ENCODE measurements at regions not wholly inside any gene's neighbourhood (a gene's known extent, or its start where the extent isn't known, plus 50 kb on each side); places are given as distances from the start of the nearest gene placed in this dataset.
"Not testable (repeated sequence)": the region's sequence is repeated elsewhere in the genome, so short reads cannot be mapped to it uniquely, and the experiment has no call there.

DNA sequence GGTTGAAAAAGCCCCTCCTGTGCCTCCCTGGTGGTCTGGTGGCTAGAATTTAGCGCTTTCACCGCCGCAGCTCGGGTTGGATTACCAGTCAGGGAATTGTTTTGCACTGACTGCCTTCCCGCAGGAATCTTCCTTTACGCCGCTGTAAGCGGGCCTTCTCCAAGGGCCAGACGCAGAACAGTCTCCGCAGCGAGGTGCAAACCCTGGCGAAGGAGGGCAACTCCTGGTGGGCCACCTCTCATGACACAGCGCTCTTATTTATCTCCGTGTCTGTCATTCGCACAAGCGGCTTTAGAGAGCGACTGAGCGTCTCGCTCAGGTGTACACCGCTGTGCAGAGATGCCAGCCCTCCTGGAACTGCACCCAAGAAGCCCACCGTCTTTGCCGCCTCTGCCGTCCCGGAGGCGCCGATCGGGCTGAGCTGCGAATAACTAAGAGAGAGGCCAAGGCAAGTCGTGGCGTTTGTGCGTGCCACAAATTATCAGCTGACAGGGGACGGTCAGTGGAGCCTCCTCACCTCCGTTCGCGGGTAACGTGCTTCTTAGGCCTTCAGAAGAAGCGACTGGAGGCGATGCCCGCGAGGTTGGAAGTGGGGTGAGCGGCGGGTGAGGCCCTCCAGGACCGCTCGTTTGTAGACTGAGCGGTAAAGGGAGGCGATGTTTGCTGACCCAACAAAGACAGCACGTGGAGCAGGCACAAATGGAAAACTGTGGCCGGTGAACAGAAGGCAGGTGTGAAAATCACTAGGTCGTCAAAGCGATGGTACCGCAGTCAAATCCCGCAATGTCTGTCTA is 93.5 kb downstream of the PRKAB2 start:
- no peaks in the 10 kb centered on the region for H3K36me3 Mint-ChIP-seq (ENCODE audit: low read depth)
- intact Hi-C loops (cut with micrococcal nuclease): no loop called here
- no peak overlapping the region for H3K27ac Mint-ChIP-seq
- no peaks in the 10 kb centered on the region for H3K9me3 Mint-ChIP-seq
- no peak overlapping the region for H3K4me3 Mint-ChIP-seq
- peaks cover 19% of the 10 kb centered on the region for H3K4me1 Mint-ChIP-seq (ENCODE audit: low read depth)
- H3K27me3 Mint-ChIP-seq: peaks cover 85% of the 10 kb centered on the region

DNA sequence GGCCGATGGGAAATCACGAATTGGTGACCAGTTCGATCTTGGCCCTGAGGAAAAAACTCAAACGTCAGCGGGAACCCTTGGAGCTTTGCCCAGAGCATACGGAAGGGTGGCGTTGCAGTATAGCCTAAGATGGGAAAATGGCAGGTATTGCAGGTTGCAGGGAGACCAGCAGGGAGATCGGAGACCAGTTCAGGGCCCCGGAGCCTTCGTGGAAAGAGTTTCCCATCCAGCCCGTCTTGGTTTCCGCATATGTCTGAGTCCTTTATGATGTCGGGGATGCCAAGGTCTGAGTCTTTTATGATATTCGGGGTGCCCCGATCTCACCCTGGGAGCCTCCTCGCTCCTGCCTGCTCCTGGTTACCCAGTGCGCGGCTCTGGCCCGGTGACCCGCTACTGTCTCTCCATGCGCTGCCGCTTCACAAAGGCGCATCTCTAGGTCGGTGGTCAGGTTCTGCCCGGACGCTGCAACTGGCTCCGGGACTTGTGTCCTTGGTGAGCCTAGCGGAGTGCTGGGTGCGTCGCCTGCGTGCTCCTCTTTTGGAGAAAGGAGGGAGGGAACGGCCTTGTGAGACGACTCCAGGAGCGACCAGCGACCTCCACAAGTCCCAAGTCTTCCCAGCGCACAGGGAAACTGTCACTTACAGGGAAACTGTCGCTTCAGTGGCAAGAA is 94.2 kb downstream of the PRKAB2 start:
- H3K27ac Mint-ChIP-seq: no peak overlapping the region
- H3K4me1 Mint-ChIP-seq (ENCODE audit: low read depth): peaks cover 22% of the 10 kb centered on the region
- intact Hi-C loops (cut with micrococcal nuclease): no loop called here
- H3K9me3 Mint-ChIP-seq: no peaks in the 10 kb centered on the region
- peaks cover 85% of the 10 kb centered on the region for H3K27me3 Mint-ChIP-seq
- H3K36me3 Mint-ChIP-seq (ENCODE audit: low read depth): no peaks in the 10 kb centered on the region
- no peak overlapping the region for H3K4me3 Mint-ChIP-seq

DNA sequence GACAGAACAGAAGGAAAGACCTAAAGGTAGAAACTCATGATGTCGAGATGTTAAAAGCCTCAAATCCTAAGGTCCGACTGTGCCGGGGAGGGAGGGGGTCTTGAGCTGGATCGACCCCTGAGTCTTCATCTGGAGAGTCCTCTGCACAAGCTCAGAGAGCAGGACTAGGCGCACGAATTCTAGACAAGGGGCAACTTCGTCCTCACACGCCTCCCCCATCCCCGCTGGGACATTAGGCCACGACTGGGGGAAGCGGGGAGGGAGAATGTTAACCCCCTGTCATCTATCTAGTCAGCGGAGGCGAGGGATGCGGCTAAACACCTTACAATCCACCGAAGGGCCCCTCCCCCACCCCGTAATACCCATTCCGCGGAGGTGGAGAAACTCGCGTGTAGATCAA is 94.7 kb downstream of the PRKAB2 start:
- Mint-ChIP-seq H3K27ac (no peak overlapping the region), H3K4me3 (no peak overlapping the region), H3K4me1 (ENCODE audit: low read depth) (peaks cover 27% of the 10 kb centered on the region), H3K27me3 (peaks cover 86% of the 10 kb centered on the region), H3K9me3 (no peaks in the 10 kb centered on the region), H3K36me3 (ENCODE audit: low read depth) (no peaks in the 10 kb centered on the region)
- intact Hi-C loops (cut with micrococcal nuclease): no loop called here

DNA sequence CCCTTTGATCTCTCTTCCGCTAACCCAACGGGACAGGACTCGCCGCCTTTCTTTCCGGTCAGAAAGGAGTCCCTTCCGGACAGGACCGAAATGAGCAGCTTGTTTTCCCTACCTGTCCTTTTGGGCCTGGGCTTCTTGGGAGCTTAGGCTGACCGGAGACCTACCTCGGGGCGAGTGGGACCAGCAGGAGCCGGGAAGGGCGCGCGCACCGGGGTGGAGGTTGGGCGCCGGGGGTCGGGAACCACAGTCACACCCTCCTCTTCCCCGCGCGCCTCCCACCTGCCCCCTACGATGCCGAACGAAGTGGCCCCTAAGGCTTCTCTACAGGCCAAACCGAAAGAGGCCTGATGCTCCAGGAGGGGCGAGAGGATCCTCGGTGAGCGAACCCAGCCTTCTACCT is 95.2 kb downstream of the PRKAB2 start:
- Mint-ChIP-seq H3K4me1 (ENCODE audit: low read depth) (peaks cover 30% of the 10 kb centered on the region), H3K27me3 (peaks cover 86% of the 10 kb centered on the region), H3K27ac (no peak overlapping the region), H3K9me3 (no peaks in the 10 kb centered on the region), H3K36me3 (ENCODE audit: low read depth) (no peaks in the 10 kb centered on the region), H3K4me3 (no peak overlapping the region)
- intact Hi-C loops (cut with micrococcal nuclease): no loop called here

DNA sequence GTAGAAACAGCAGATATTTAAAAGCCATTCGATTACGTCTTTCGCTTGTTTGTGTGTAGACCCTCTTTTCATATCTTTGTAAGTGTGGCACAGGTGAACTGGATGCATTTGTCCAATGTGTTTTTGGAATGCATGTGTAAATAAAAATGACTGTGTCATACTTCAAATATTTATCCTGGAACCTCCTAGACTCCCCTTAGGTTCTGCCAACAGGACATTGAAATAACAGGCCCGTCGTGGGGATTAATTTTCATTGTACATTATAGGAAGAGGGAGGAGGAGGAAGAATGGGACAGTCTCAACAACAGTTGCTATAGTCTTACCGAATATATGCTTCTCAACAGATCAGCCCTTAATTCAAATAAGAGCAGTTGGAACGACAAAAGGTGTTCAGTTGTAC is 95.8 kb downstream of the PRKAB2 start:
- Mint-ChIP-seq H3K4me1 (ENCODE audit: low read depth) (peaks cover 30% of the 10 kb centered on the region), H3K27ac (no peak overlapping the region), H3K9me3 (no peaks in the 10 kb centered on the region), H3K27me3 (peaks cover 90% of the 10 kb centered on the region), H3K4me3 (no peak overlapping the region), H3K36me3 (ENCODE audit: low read depth) (no peaks in the 10 kb centered on the region)
- intact Hi-C loops (cut with micrococcal nuclease): no loop called here

DNA sequence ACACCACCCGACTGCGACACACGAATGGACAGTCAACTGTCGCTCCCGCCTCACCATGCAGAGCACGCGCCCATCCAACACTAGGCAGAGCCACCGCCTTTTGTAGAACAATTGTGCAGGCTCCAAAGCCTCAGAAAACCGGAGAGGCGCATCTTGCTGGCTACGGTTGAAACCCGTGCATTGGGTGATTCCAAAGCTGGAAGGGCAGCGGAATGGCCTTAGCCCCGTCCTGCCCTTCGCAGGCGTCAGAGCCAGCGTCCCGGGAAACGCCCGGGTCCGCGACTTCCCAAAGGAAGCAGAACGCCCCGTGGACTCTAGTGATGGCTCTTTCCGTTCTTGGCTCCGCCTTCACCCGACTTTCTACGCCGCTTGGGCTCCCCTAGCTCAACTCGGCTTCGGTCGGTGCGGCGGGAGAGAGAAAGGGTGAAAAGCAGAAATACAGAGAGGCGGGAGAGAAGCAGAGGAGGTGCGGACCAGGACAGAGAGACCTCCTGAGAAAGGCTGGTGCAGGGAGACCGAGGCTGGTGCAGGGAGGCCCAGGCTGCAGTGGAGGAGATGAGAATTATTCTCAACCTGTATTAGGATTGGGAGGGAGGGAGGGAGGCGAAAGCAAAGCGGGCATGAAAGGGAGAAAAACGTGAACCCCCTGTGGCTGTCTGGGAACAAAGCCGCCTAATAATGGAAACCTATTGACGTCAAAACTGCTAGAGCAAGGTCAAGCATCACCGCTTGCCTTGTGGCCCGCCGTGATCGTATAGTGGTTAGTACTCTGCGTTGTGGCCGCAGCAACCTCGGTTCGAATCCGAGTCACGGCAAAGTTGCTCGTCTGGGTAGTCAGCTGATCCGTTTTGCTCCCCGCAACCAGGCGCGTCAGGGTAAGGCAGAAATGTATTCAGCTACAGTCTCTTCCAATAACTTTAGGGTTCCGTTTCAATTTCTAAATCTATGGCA is 99.5 kb downstream of the PRKAB2 start:
- H3K4me1 Mint-ChIP-seq (ENCODE audit: low read depth): peaks cover 13% of the 10 kb centered on the region
- no peak overlapping the region for H3K27ac Mint-ChIP-seq
- H3K27me3 Mint-ChIP-seq: peaks cover 71% of the 10 kb centered on the region
- peak overlapping the region; percentile 72 for H3K4me3 Mint-ChIP-seq
- no peaks in the 10 kb centered on the region for H3K9me3 Mint-ChIP-seq
- intact Hi-C loops (cut with micrococcal nuclease): no loop called here
- H3K36me3 Mint-ChIP-seq (ENCODE audit: low read depth): no peaks in the 10 kb centered on the region

DNA sequence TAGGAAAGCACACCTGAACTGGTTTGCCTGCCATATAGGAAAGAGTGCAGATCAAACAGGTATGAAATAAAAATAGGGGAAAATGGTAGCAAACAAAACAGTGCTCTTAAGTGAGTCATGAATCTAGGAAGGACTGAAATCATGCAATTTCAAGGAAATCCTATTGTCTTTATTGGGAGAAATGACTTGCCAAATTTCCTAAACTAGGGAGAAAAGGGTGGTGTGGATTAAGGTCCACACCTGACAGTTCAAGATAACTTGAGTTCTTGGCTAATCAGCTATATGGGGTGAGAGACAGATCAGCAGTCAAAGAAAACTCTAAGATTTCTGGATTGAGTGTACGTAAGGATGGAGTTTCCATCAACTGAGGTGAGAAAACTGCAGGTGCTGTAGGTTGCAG is 101.1 kb downstream of the PRKAB2 start:
- Mint-ChIP-seq H3K27me3 (peaks cover 61% of the 10 kb centered on the region), H3K9me3 (peaks cover 2% of the 10 kb centered on the region), H3K4me1 (ENCODE audit: low read depth) (peaks cover 13% of the 10 kb centered on the region), H3K4me3 (no peak overlapping the region), H3K36me3 (ENCODE audit: low read depth) (no peaks in the 10 kb centered on the region), H3K27ac (no peak overlapping the region)
- intact Hi-C loops (cut with micrococcal nuclease): no loop called here

DNA sequence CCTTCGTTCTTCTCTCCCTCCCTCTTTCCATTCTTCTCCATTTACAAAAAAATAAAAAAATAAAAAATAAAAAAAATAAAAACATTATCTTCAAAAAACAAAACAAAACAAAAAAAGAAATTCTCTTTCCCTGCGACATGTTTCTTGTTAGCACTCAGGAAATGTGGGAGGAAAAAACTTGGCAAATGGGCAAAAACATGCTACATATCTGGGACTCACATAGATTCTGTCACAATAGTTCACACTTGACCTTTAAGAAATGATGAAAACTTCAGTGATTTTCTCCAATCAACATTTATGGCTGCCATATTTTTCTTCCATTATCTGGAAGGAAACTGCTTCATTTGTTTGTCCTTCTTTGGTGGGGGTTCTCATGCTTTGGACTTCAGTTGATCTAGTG is 109.3 kb downstream of the PRKAB2 start:
- Mint-ChIP-seq H3K4me3 (no peak overlapping the region), H3K4me1 (ENCODE audit: low read depth) (no peaks in the 10 kb centered on the region), H3K36me3 (ENCODE audit: low read depth) (no peaks in the 10 kb centered on the region), H3K27ac (no peak overlapping the region), H3K27me3 (peaks cover 5% of the 10 kb centered on the region), H3K9me3 (peaks cover 56% of the 10 kb centered on the region)
- intact Hi-C loops (cut with micrococcal nuclease): no loop called here

DNA sequence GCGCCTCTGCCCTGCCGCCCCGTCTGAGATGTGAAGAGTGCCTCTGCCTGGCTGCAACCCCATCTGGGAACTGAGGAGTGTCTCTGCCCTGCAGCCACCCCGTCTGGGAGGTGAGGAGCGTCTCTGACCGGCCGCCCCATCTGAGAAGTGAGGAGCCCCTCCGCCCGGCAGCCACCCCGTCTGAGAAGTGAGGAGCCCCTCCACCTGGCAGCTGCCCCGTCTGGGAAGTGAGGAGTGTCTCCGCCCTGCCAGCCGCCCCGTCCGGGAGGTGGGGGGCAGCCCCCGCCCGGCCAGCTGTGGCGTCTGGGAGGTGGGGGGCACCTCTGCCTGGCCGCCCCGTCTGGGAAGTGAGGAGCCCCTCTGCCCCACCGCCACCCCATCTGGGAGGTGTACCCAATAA is 110.4 kb downstream of the PRKAB2 start:
- H3K4me3 Mint-ChIP-seq; H3K27ac Mint-ChIP-seq; intact Hi-C loops (cut with micrococcal nuclease); H3K27me3 Mint-ChIP-seq; H3K36me3 Mint-ChIP-seq (ENCODE audit: low read depth); H3K4me1 Mint-ChIP-seq (ENCODE audit: low read depth): not testable (repeated sequence)
- peaks cover 67% of the 10 kb centered on the region for H3K9me3 Mint-ChIP-seq

DNA sequence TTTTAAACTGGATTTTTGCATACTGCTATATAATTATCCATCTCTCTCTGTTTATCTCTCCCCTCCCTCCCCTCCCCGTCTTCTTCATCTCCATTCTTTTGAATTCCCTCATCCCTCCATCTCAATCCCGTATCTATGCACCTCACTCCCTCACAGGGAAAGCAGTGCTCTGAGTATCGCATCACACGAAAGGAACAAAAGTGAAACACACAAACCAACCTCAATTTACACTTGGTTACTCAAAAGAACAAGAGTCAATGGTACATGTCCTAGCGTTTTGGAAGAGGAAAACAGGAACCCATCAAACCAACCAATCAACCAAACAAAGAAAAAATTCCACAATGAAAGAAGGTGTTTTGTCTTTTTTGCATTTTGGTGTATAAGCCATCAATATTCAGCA is 115.1 kb downstream of the NBPF12 start:
- Mint-ChIP-seq H3K4me3 (no peak overlapping the region), H3K4me1 (ENCODE audit: low read depth) (peaks cover 12% of the 10 kb centered on the region)

DNA sequence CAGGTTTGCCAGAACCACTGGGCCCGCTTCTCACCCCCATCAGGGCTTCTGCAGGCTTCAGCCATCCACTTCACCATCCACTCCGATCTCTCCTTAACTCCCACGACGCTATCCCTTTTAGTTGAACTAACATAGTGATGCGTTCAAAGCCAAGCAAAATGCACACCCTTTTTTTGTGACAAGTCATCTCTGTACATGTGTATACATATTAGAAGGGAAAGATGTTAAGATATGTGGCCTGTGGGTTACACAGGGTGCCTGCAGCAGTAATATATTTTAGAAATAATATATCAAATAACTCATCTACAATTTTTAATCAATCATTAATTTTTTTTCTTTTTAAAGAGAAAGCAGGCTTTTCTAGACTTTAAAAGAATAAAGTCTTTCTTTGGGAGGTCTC is 114.6 kb downstream of the NBPF12 start:
- Mint-ChIP-seq H3K4me3 (no peak overlapping the region), H3K27me3 (no peaks in the 10 kb centered on the region), H3K4me1 (ENCODE audit: low read depth) (peaks cover 13% of the 10 kb centered on the region), H3K27ac (no peak overlapping the region), H3K9me3 (peaks cover 13% of the 10 kb centered on the region), H3K36me3 (ENCODE audit: low read depth) (no peaks in the 10 kb centered on the region)
- intact Hi-C loops (cut with micrococcal nuclease): no loop called here

More for the DNA sequence above, 115.1 kb downstream of the NBPF12 start:
- Mint-ChIP-seq H3K36me3 (ENCODE audit: low read depth) (no peaks in the 10 kb centered on the region), H3K27ac (no peak overlapping the region), H3K9me3 (peaks cover 19% of the 10 kb centered on the region), H3K27me3 (no peaks in the 10 kb centered on the region)
- intact Hi-C loops (cut with micrococcal nuclease): no loop called here

DNA sequence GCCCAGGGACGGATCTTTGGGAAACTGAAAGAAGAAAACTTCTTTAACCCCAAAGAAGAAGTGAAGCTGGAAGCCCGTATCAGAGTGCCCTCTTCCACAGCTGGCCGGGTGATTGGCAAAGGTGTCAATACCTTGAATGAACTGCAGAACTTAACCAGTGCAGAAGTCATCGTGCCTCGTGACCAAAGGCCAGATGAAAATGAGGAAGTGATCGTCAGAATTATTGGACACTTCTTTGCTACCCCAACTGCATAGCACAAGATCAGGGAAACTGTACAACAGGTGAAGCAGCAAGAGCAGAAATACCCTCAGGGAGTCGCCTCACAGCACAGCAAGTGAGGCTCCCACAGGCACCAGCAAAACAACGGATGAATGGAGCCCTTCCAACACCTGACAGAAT is 114.0 kb downstream of the NBPF12 start:
- H3K27ac Mint-ChIP-seq: no peak overlapping the region
- H3K4me3 Mint-ChIP-seq: no peak overlapping the region
- no peaks in the 10 kb centered on the region for H3K27me3 Mint-ChIP-seq
- intact Hi-C loops (cut with micrococcal nuclease): no loop called here
- H3K36me3 Mint-ChIP-seq (ENCODE audit: low read depth): no peaks in the 10 kb centered on the region
- peaks cover 8% of the 10 kb centered on the region for H3K9me3 Mint-ChIP-seq
- peaks cover 13% of the 10 kb centered on the region for H3K4me1 Mint-ChIP-seq (ENCODE audit: low read depth)

DNA sequence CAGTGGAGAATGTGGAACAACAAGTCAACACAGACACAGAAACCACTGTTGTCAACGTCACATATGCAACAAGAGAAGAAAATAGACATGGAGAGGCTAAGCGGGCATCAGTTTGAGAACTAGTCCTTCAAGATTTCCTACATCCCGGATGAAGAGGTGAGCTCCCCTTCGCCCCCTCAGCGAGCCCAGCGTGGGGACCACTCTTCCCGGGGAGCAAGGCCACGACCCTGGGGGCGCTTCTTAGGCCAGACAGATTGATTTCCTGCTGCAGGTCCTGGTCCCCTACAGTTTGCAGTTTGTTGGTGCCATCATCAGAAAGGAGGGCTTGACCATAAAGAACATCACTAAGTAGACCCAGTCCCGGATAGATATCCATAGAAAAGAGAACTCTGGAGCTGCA is 113.0 kb downstream of the NBPF12 start:
- Mint-ChIP-seq H3K27me3 (no peaks in the 10 kb centered on the region), H3K4me1 (ENCODE audit: low read depth) (peaks cover 18% of the 10 kb centered on the region), H3K36me3 (ENCODE audit: low read depth) (no peaks in the 10 kb centered on the region), H3K9me3 (no peaks in the 10 kb centered on the region), H3K27ac (no peak overlapping the region), H3K4me3 (no peak overlapping the region)
- intact Hi-C loops (cut with micrococcal nuclease): no loop called here

DNA sequence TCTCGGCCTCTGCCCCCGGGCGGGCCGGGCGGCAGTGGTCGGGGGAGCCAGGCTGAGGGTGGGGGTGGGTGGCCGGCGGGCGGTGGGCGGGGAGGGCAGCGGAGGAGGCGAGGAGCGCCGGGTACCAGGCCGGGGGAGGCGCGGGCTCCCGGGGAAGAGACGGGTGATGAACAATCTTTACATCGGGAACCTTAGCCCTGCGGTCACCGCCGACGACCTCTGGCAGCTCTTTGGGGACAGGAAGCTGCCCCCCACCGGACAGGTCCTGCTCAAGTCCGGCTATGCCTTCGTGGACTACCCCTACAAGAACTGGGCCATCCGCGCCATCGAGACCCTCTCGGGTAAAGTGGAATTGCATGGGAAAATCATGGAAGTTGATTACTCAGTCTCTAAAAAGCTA is 112.5 kb downstream of the NBPF12 start:
- H3K27ac Mint-ChIP-seq: no peak overlapping the region
- H3K4me3 Mint-ChIP-seq: no peak overlapping the region

More for the DNA sequence above, 112.5 kb downstream of the NBPF12 start:
- H3K9me3 Mint-ChIP-seq: no peaks in the 10 kb centered on the region
- peaks cover 18% of the 10 kb centered on the region for H3K4me1 Mint-ChIP-seq (ENCODE audit: low read depth)
- intact Hi-C loops (cut with micrococcal nuclease): no loop called here
- no peaks in the 10 kb centered on the region for H3K27me3 Mint-ChIP-seq
- no peaks in the 10 kb centered on the region for H3K36me3 Mint-ChIP-seq (ENCODE audit: low read depth)
